GM06990 (cell line): ENCODE measurements at regions not wholly inside any gene's neighbourhood (a gene's known extent, or its start where the extent isn't known, plus 50 kb on each side); places are given as distances from the start of the nearest gene placed in this dataset.
"Not testable (repeated sequence)": the region's sequence is repeated elsewhere in the genome, so short reads cannot be mapped to it uniquely, and the experiment has no call there.

Experiments used
- DNase-seq: peaks from one replicate; pipeline ENCODE4 v3.0.0-alpha.2; 2011; ENCODE audit not compliant: insufficient read length; ENCODE audit errors: extremely low read depth
- H3K27me3 ChIP-seq: replicated peaks from 2 replicates; pipeline ENCODE4 v1.6.0; 2011; ENCODE audit warnings: low read length; ENCODE audit not compliant: control insufficient read depth, insufficient read depth
- H3K36me3 ChIP-seq: 2 replicates; pipeline ENCODE4 v1.5.1; 2011; ENCODE audit warnings: low read length; ENCODE audit not compliant: control insufficient read depth, insufficient read depth
- H3K4me3 ChIP-seq: replicated peaks from 2 replicates; pipeline ENCODE4 v1.5.1; 2011; ENCODE audit warnings: low read depth, mild to moderate bottlenecking, control low read depth, low read length
- CTCF ChIP-seq: IDR thresholded peaks from 2 replicates; pipeline ENCODE4 v1.5.1; 2011; ENCODE audit warnings: low read length, control low read depth, mild to moderate bottlenecking, inconsistent platforms; ENCODE audit not compliant: insufficient read depth, poor library complexity, severe bottlenecking

- no peaks in the 10 kb centered on the region for H3K27me3 ChIP-seq
- DNase-seq = no peak
- TF ChIP-seq CTCF = no peak
- H3K4me3 ChIP-seq = no peak overlapping the region
- H3K36me3 ChIP-seq = no peaks in the 10 kb centered on the region
Measured at GRCh38 chr12:107515446-107515958, 170.1 kb upstream of the PWP1 start.

- H3K4me3 ChIP-seq, H3K36me3 ChIP-seq, DNase-seq, H3K27me3 ChIP-seq: not testable (repeated sequence)
Measured at GRCh38 chr12:107517816-107518215, 167.8 kb upstream of the PWP1 start.

- H3K27me3 ChIP-seq = no peaks in the 10 kb centered on the region
- DNase-seq = no peak
- no peaks in the 10 kb centered on the region for H3K36me3 ChIP-seq
- TF ChIP-seq CTCF = no peak
- H3K4me3 ChIP-seq = no peak overlapping the region
Measured at GRCh38 chr12:107518868-107519267, 166.7 kb upstream of the PWP1 start.

GRCh38 chr12:107519906-107520859 is 165.4 kb upstream of the PWP1 start:
- no peak for TF ChIP-seq CTCF
- H3K4me3 ChIP-seq = no peak overlapping the region
- DNase-seq = no peak

GRCh38 chr12:107521826-107522355 is 163.7 kb upstream of the PWP1 start:
- H3K27me3 ChIP-seq = no peaks in the 10 kb centered on the region
- H3K4me3 ChIP-seq = no peak overlapping the region
- TF ChIP-seq CTCF = no peak
- no peaks in the 10 kb centered on the region for H3K36me3 ChIP-seq
- DNase-seq = no peak

More at GRCh38 chr12:107519906-107520859, 165.4 kb upstream of the PWP1 start:
- no peaks in the 10 kb centered on the region for H3K36me3 ChIP-seq
- no peaks in the 10 kb centered on the region for H3K27me3 ChIP-seq
